Prostate gland (tissue), 2 donors: ENCODE measurements at regions not wholly inside any gene's neighbourhood (a gene's known extent, or its start where the extent isn't known, plus 50 kb on each side); places are given as distances from the start of the nearest gene placed in this dataset.

Source experiments
- DNase-seq: peaks from one replicate; pipeline ENCODE4 v3.0.0-alpha.2; 2019; ENCODE audit warnings: low spot score
- H3K27ac ChIP-seq, 2 donors: fragments of 200-600 bp; sonication (generic); 2 replicates each; pipeline ENCODE4 v1.5.1; 2017 to 2019
- H3K27me3 ChIP-seq: fragments of 200-600 bp; sonication (generic); replicated peaks from 2 replicates; pipeline ENCODE4 v1.5.1; 2019; ENCODE audit not compliant: insufficient read depth
- H3K36me3 ChIP-seq, 2 donors: fragments of 200-600 bp; sonication (generic); 1 replicate in 1 of 2; 2 replicates in 1 of 2; pipeline versions ENCODE4 v1.5.1 to v1.8.1; 2017 to 2019
- H3K4me1 ChIP-seq: fragments of 200-600 bp; sonication (generic); replicated peaks from 2 replicates; pipeline ENCODE4 v1.5.1; 2019
- H3K4me3 ChIP-seq, 2 donors: fragments of 200-600 bp; sonication (generic); 2 replicates each; pipeline ENCODE4 v1.5.1; 2017 to 2019
- H3K9me3 ChIP-seq: fragments of 200-600 bp; sonication (generic); 2 replicates; pipeline ENCODE4 v1.5.1; 2017
- POLR2A ChIP-seq: fragments of 450-650 bp; IDR thresholded peaks from one replicate; pipeline ENCODE4 v1.6.1; 2016; ENCODE audit warnings: antibody characterized with exemption, mild to moderate bottlenecking
- POLR2AphosphoS5 ChIP-seq: sonication (generic); formaldehyde crosslinking; IDR thresholded peaks from one replicate; pipeline ENCODE4 v1.6.1; 2017; ENCODE audit warnings: antibody characterized with exemption
- WGBS: methylation state at CpG from one replicate; pipeline ENCODE4 v1.1.5; 2018; 5-methylcytosine and 5-hydroxymethylcytosine counted together
- intact Hi-C: fragments of 100-400 bp; cut with DNase I; formaldehyde crosslinking; loops from one replicate; pipeline ENCODE4 v1.14.2; 2022
- TF ChIP-seq, protein P1 (sequence below), 4 experiments: fragments of 200-600 bp in 2 of 4; fragments of 450-650 bp in 2 of 4; sonication (generic) in 2 of 4; IDR thresholded peaks; 1 replicate in 3 of 4; 2 replicates in 1 of 4; pipeline ENCODE4 v1.5.1; 2016 to 2019; ENCODE audit warnings: antibody characterized with exemption in 4 of 4, mild to moderate bottlenecking in 2 of 4, moderate library complexity in 2 of 4

DNA sequence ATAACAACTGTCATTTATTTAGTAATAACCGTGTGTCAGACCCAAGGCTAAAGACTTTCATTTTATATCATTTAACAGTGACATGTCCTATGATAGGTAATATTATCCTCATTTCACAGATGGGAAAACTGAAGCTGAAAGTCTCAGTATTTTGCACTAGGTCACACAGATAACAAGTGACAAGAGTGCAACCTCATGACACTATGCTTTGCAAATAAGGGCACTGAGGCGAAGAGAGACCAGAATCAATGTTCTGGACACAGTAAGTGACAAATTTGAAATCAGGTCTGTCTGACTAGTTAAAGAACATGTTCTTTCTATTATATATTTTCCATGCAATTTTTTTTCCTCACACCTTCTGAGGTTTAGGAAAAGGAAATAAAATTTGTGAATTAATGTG, 585.7 kb downstream of the LRRC70 start:
- no peak overlapping the region for H3K27ac ChIP-seq
- TF ChIP-seq, protein P1, sequence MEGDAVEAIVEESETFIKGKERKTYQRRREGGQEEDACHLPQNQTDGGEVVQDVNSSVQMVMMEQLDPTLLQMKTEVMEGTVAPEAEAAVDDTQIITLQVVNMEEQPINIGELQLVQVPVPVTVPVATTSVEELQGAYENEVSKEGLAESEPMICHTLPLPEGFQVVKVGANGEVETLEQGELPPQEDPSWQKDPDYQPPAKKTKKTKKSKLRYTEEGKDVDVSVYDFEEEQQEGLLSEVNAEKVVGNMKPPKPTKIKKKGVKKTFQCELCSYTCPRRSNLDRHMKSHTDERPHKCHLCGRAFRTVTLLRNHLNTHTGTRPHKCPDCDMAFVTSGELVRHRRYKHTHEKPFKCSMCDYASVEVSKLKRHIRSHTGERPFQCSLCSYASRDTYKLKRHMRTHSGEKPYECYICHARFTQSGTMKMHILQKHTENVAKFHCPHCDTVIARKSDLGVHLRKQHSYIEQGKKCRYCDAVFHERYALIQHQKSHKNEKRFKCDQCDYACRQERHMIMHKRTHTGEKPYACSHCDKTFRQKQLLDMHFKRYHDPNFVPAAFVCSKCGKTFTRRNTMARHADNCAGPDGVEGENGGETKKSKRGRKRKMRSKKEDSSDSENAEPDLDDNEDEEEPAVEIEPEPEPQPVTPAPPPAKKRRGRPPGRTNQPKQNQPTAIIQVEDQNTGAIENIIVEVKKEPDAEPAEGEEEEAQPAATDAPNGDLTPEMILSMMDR (IDR thresholded peaks at IDR 0.05), result no peak
- no peak for TF ChIP-seq POLR2AphosphoS5
- TF ChIP-seq POLR2A, result no peak
- H3K36me3 ChIP-seq, result no peaks in the 10 kb centered on the region
- no peaks in the 10 kb centered on the region for H3K4me1 ChIP-seq
- 99% methylated on average over 2 of the region's 2 CpGs for WGBS
- no peaks in the 10 kb centered on the region for H3K9me3 ChIP-seq
- no peak overlapping the region for H3K4me3 ChIP-seq
- no peaks in the 10 kb centered on the region for H3K27me3 ChIP-seq
- intact Hi-C loops, result no loop called here
- DNase-seq, result no peak

DNA sequence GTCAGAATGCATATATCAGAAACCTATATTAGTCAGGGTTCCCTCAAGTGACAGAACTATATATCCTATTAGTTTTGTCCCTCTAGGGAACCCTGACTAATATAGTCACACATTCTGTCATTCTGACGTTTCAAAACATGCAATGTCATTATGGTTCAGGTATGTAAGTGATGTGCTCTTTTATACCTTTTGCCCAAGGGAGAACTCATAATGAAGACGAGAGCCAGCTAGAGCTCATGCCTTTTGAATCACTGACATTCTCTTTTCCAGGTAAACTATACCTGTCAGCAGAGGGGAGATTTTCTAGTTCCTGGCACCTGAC, 576.7 kb downstream of the LRRC70 start:
- Histone ChIP-seq H3K36me3 (no peaks in the 10 kb centered on the region), H3K27ac (no peak overlapping the region), H3K4me3 (no peak overlapping the region), H3K27me3 (no peaks in the 10 kb centered on the region), H3K4me1 (no peaks in the 10 kb centered on the region), H3K9me3 (no peaks in the 10 kb centered on the region)
- TF ChIP-seq POLR2AphosphoS5, result no peak
- TF ChIP-seq POLR2A, result no peak
- TF ChIP-seq, protein P1 (IDR thresholded peaks at IDR 0.05), result no peak
- intact Hi-C loops, result no loop called here
- DNase-seq, result no peak
- 53% methylated on average over 2 of the region's 2 CpGs for WGBS

DNA sequence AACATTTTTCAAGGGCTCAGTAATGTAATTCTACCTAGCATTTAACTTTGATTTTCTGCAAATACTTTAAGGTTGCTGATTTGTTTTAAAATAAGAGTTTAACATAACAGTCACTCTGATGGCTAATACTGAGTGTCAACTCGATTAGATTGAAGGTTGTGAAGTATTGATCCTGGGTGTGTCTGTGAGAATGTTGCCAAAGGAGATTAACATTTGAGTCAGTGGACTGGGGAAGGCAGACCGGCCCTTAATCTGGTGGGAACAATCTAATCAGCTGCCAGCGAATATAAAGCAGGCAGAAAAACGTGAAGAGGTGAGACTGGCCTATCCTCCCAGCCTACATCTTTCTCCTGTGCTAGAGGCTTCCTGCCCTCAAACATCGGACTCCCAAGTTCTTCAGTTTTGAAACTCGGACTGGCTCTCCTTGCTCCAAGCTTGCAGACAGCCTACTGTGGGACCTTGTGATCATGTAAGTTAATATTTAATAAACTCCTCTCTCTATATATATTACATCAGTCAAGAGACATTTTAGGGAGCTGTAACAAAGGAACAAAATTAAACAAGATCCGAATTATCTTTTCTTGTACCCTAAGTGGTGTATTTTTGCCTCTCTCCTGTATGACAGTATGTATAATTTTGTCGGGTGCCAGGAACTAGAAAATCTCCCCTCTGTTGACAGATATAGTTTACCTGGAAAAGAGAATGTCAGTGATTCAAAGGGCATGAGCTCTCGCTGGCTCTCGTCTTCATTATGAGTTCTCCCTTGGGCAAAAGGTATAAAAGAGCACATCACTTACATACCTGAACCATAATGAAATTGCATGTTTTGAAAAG, 576.1 kb downstream of the LRRC70 start:
- Histone ChIP-seq H3K4me3 (no peak overlapping the region), H3K9me3 (no peaks in the 10 kb centered on the region), H3K4me1 (no peaks in the 10 kb centered on the region), H3K36me3 (no peaks in the 10 kb centered on the region), H3K27ac (no peak overlapping the region), H3K27me3 (no peaks in the 10 kb centered on the region)
- WGBS, result 61% methylated on average over 10 of the region's 10 CpGs
- no peak for DNase-seq
- intact Hi-C loops, result no loop called here
- TF ChIP-seq POLR2AphosphoS5 (no peak), POLR2A (no peak)
- TF ChIP-seq, protein P1 (IDR thresholded peaks at IDR 0.05), result no peak

DNA sequence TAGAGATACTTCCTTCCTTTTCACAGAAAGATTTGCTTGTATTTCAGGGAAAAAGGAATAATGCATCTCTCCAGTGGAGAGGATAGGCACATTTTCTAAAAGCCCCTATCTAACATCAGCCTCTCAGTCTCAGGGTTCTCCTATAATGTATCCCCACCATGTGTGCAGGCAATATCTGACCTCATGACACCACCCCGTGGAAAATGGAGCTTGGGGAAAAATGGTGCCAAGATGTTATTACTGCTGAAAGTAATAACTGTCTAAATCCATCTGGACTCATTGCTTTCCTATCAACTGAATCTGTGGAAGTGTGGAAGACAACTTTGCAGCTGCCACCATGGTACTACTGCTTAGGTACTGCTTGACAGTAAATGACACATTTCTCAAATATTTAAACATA, 574.3 kb downstream of the LRRC70 start:
- Histone ChIP-seq H3K36me3 (no peaks in the 10 kb centered on the region), H3K27me3 (no peaks in the 10 kb centered on the region), H3K9me3 (no peaks in the 10 kb centered on the region), H3K4me3 (no peak overlapping the region), H3K27ac (no peak overlapping the region), H3K4me1 (no peaks in the 10 kb centered on the region)
- DNase-seq, result no peak
- TF ChIP-seq POLR2AphosphoS5 (no peak), POLR2A (no peak)
- TF ChIP-seq, protein P1 (IDR thresholded peaks at IDR 0.05), result no peak
- WGBS, result 82% methylated on average over 1 of the region's 1 CpG
- intact Hi-C loops, result no loop called here

DNA sequence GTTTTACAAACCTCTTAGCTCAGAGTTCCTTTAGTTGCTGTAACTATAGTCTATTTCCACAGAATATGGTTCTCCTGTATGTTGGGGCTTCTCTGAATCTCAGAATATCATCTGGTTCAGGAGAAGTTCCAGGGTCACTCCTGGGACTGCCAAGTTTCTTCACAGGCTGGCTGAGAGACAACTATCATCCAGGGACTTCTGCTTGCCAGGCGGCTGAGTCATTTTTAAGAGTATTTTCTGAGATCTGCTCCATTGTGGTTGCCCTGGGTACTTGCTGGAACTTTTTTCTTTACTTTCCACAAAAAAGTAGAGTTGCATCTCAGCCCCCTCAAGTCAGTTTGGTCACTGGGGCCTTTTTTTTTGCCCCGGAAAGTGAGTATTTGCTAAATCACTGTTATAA, 566.5 kb downstream of the LRRC70 start:
- DNase-seq, result no peak
- TF ChIP-seq, protein P1 (IDR thresholded peaks at IDR 0.05), result no peak
- TF ChIP-seq POLR2AphosphoS5, result no peak
- no peak for TF ChIP-seq POLR2A
- Histone ChIP-seq H3K36me3 (no peaks in the 10 kb centered on the region), H3K4me1 (no peaks in the 10 kb centered on the region), H3K9me3 (no peaks in the 10 kb centered on the region), H3K27me3 (no peaks in the 10 kb centered on the region), H3K4me3 (no peak overlapping the region), H3K27ac (no peak overlapping the region)
- intact Hi-C loops, result no loop called here
- 81% methylated on average over 2 of the region's 2 CpGs for WGBS
